Erythroblast (primary cell): ENCODE measurements at regions not wholly inside any gene's neighbourhood (a gene's known extent, or its start where the extent isn't known, plus 50 kb on each side); places are given as distances from the start of the nearest gene placed in this dataset.

Source experiments
- GATA1 ChIP-seq: IDR thresholded peaks from 2 replicates; pipeline ENCODE4 v1.6.1; 2011; ENCODE audit warnings: low read depth, mild to moderate bottlenecking, control low read depth, low read length, moderate library complexity
- POLR2A ChIP-seq: IDR thresholded peaks from 2 replicates; pipeline ENCODE4 v1.6.1; 2011; ENCODE audit warnings: mild to moderate bottlenecking, low read length

GRCh38 chr12:60714141-60714900, 1118.5 kb downstream of the SLC16A7 start:
- TF ChIP-seq POLR2A (no peak), GATA1 (no peak)
